ENCODE measurements at regions not wholly inside any gene's neighbourhood (a gene's known extent, or its start where the extent isn't known, plus 50 kb on each side); places are given as distances from the start of the nearest gene placed in this dataset.
"Not testable (repeated sequence)": the region's sequence is repeated elsewhere in the genome, so short reads cannot be mapped to it uniquely, and the experiment has no call there.

GRCh38 chr13:27327633-27328032, 57.0 kb downstream of the RASL11A start:
- DNase-seq (no peak), ATAC-seq (no peak)
- intact Hi-C loops (cut with micrococcal nuclease), result no loop called here

GRCh38 chr13:27329210-27329609, 58.6 kb downstream of the RASL11A start:
- DNase-seq, result no peak
- intact Hi-C loops (cut with micrococcal nuclease), result no loop called here
- no peak for ATAC-seq

GRCh38 chr13:27334774-27335435, 64.3 kb downstream of the RASL11A start:
- ATAC-seq (no peak), DNase-seq (no peak)
- intact Hi-C loops (cut with micrococcal nuclease), result no loop called here

GRCh38 chr13:27336014-27336673, 65.5 kb downstream of the RASL11A start:
- DNase-seq, result no peak
- intact Hi-C loops (cut with micrococcal nuclease), result no loop called here
- no peak for ATAC-seq

GRCh38 chr13:27338207-27338606, 67.6 kb downstream of the RASL11A start:
- intact Hi-C loops (cut with micrococcal nuclease), result no loop called here

GRCh38 chr13:27338816-27339215, 68.2 kb downstream of the RASL11A start:
- intact Hi-C loops (cut with micrococcal nuclease), result no loop called here
- ATAC-seq, result no peak
- no peak for DNase-seq

More at GRCh38 chr13:27338207-27338606, 67.6 kb downstream of the RASL11A start:
- ATAC-seq, result no peak
- no peak for DNase-seq

GRCh38 chr13:27339299-27339698, 68.7 kb downstream of the RASL11A start:
- ATAC-seq (peak; percentile 39), DNase-seq (no peak)
- intact Hi-C loops (cut with micrococcal nuclease), result no loop called here

- peak; percentile 40 for ATAC-seq
- DNase-seq, result no peak
- intact Hi-C loops (cut with micrococcal nuclease), result no loop called here
Measured at GRCh38 chr13:27341616-27342015, 71.0 kb downstream of the RASL11A start.

- ATAC-seq, result no peak
- intact Hi-C loops (cut with micrococcal nuclease), result no loop called here
- no peak for DNase-seq
Measured at GRCh38 chr13:27347211-27347772, 76.7 kb downstream of the RASL11A start.

GRCh38 chr13:27348461-27348860, 76.0 kb upstream of the GTF3A start:
- intact Hi-C loops (cut with micrococcal nuclease), result no loop called here
- DNase-seq, result no peak
- no peak for ATAC-seq

GRCh38 chr13:27349458-27349857, 75.0 kb upstream of the GTF3A start:
- DNase-seq, result no peak
- intact Hi-C loops (cut with micrococcal nuclease), result no loop called here
- no peak for ATAC-seq

- DNase-seq; intact Hi-C loops (cut with micrococcal nuclease); ATAC-seq: not testable (repeated sequence)
Measured at GRCh38 chr13:27350825-27351224, 73.6 kb upstream of the GTF3A start.

GRCh38 chr13:27352698-27353097, 71.7 kb upstream of the GTF3A start:
- intact Hi-C loops (cut with micrococcal nuclease), result no loop called here
- no peak for ATAC-seq
- no peak for DNase-seq

GRCh38 chr13:27353166-27353583, 71.2 kb upstream of the GTF3A start:
- ATAC-seq, result no peak
- DNase-seq, result no peak
- intact Hi-C loops (cut with micrococcal nuclease), result no loop called here

GRCh38 chr13:27353708-27354107, 70.7 kb upstream of the GTF3A start:
- DNase-seq (no peak), ATAC-seq (no peak)
- intact Hi-C loops (cut with micrococcal nuclease), result no loop called here

GRCh38 chr13:27354379-27354778, 70.0 kb upstream of the GTF3A start:
- intact Hi-C loops (cut with micrococcal nuclease), result no loop called here
- peak; percentile 51 for ATAC-seq
- DNase-seq, result no peak

- ATAC-seq, result peak; percentile 58
Measured at GRCh38 chr13:27355894-27356293, 68.5 kb upstream of the GTF3A start.

GRCh38 chr13:27358420-27358819, 66.0 kb upstream of the GTF3A start:
- intact Hi-C loops (cut with micrococcal nuclease), result loop anchor here (5.0 kb wide), 2 partner anchors 371 to 411 kb away; no protein-coding TSS in a partner anchor
- ATAC-seq, result no peak
- DNase-seq, result no peak

More at GRCh38 chr13:27355894-27356293, 68.5 kb upstream of the GTF3A start:
- no peak for DNase-seq
- intact Hi-C loops (cut with micrococcal nuclease), result loop anchor here (5.0 kb wide), 2 partner anchors 369 to 409 kb away; no protein-coding TSS in a partner anchor

- DNase-seq, result peak; percentile 74
- ATAC-seq, result peak; percentile 72
- intact Hi-C loops (cut with micrococcal nuclease), result loop anchor here (5.0 kb wide), 2 partner anchors 372 to 412 kb away; no protein-coding TSS in a partner anchor
Measured at GRCh38 chr13:27359199-27359821, 65.1 kb upstream of the GTF3A start.

GRCh38 chr13:27360562-27360961, 63.9 kb upstream of the GTF3A start:
- DNase-seq (no peak), ATAC-seq (no peak)
- intact Hi-C loops (cut with micrococcal nuclease), result loop anchor here (5.0 kb wide), 1 partner anchor 622 kb away; no protein-coding TSS in a partner anchor

Data from left ventricle myocardium superior (tissue), 1 donor.